Motor neuron (in vitro differentiated cells): ENCODE measurements at regions not wholly inside any gene's neighbourhood (a gene's known extent, or its start where the extent isn't known, plus 50 kb on each side); places are given as distances from the start of the nearest gene placed in this dataset.
A peak's percentile ranks its signal among the peaks of the same experiment; 100 is the strongest.

Source experiments
- ATAC-seq, 8 experiments: fragments of 200-7000 bp; cut with Tn5 transposase; replicated peaks in 6 of 8; 2 replicates each; pipeline ENCODE4 v1.8.0; 2021; ENCODE audit warnings: mild to moderate bottlenecking in 8 of 8, moderate library complexity in 8 of 8
- H3K27ac ChIP-seq, 2 donors: fragments of 250-450 bp; sonication (Bioruptor Pico); 2 replicates each; pipeline ENCODE4 v1.9.0; 2021; ENCODE audit warnings: antibody characterized with exemption in 2 of 2, mild to moderate bottlenecking in 2 of 2, moderate library complexity in 1 of 2
- H3K4me1 ChIP-seq, 2 donors: fragments of 250-450 bp; sonication (Bioruptor Pico); replicated peaks in 1 of 2; 2 replicates each; pipeline ENCODE4 v1.6.1; 2021; ENCODE audit warnings: antibody characterized with exemption in 2 of 2, mild to moderate bottlenecking in 2 of 2, moderate library complexity in 1 of 2
- H3K4me3 ChIP-seq, 5 donors: fragments of 250-450 bp; sonication (Bioruptor Pico); 2 replicates each; pipeline ENCODE4 v1.9.0; 2021; ENCODE audit warnings: antibody characterized with exemption in 5 of 5, mild to moderate bottlenecking in 5 of 5, moderate library complexity in 4 of 5
- WGBS, 10 experiments: fragments of 450-650 bp; shearing (Covaris generic); methylation state at CpG; one replicate each; pipeline ENCODE4 v1.0.0; 2022; 5-methylcytosine and 5-hydroxymethylcytosine counted together
- in situ Hi-C, 9 experiments: fragments of 400-800 bp; cut with MboI; loops; one replicate each; pipeline ENCODE4 v1.15.0; 2021; ENCODE audit warnings: low sequenced_read_pairs in 9 of 9, low pct_unique_long_range_greater_than_20kb in 2 of 9; ENCODE audit not compliant: unreplicated experiment in 9 of 9

- H3K4me1 ChIP-seq = peaks cover 25 to 28% of the 10 kb centered on the region in 2 donors
- H3K4me3 ChIP-seq = no peak overlapping the region
- 0 to 17% (median 0%) methylated on average over 1 of the region's 1 CpG; no CpG with 5 or more reads in 2 of the 10 experiments for WGBS, 10 experiments
- peak in 5 of 8 experiments; percentile 87 to 93 (median 90) for ATAC-seq
- H3K27ac ChIP-seq = peak overlapping the region in 1 of 2 donors; percentile 63
- in situ Hi-C loops = no loop called here
These were observed 192.9 kb downstream of the NUAK1 start for GRCh38 chr12:105945880-105946279.

- 60 to 100% (median 100%) methylated on average over 1 of the region's 2 CpGs; no CpG with 5 or more reads in 7 of the 10 experiments for WGBS, 10 experiments
- peak in 4 of 8 experiments; percentile 53 to 76 (median 70) for ATAC-seq
- peaks cover 26 to 34% of the 10 kb centered on the region in 2 donors for H3K4me1 ChIP-seq
- peak overlapping the region; percentile 60 to 63 for H3K27ac ChIP-seq
- in situ Hi-C loops = no loop called here
- H3K4me3 ChIP-seq = no peak overlapping the region
These were observed 192.3 kb downstream of the NUAK1 start for GRCh38 chr12:105946493-105946901.

GRCh38 chr12:105947906-105948305, 190.8 kb downstream of the NUAK1 start:
- in situ Hi-C loops = no loop called here
- Histone ChIP-seq H3K4me3 (no peak overlapping the region), H3K4me1 (peaks cover 26 to 40% of the 10 kb centered on the region in 2 donors), H3K27ac (no peak overlapping the region)
- 71 to 100% (median 100%) methylated on average over 1 to 5 of the region's 5 CpGs; no CpG with 5 or more reads in 3 of the 10 experiments for WGBS, 10 experiments
- ATAC-seq = no peak

- WGBS, 10 experiments = 5 to 100% (median 92%) methylated on average over 1 to 4 of the region's 4 CpGs; no CpG with 5 or more reads in 1 of the 10 experiments
- H3K27ac ChIP-seq = no peak overlapping the region
- ATAC-seq = no peak
- in situ Hi-C loops = no loop called here
- H3K4me1 ChIP-seq = peaks cover 26 to 40% of the 10 kb centered on the region in 2 donors
- H3K4me3 ChIP-seq = no peak overlapping the region
These were observed 190.4 kb downstream of the NUAK1 start for GRCh38 chr12:105948331-105948730.

- no peak for ATAC-seq
- Histone ChIP-seq H3K27ac (no peak overlapping the region), H3K4me3 (no peak overlapping the region), H3K4me1 (peaks cover 26 to 40% of the 10 kb centered on the region in 2 donors)
- in situ Hi-C loops = no loop called here
These were observed 189.4 kb downstream of the NUAK1 start for GRCh38 chr12:105949391-105949790.

- Histone ChIP-seq H3K27ac (no peak overlapping the region), H3K4me1 (peaks cover 16 to 36% of the 10 kb centered on the region in 2 donors), H3K4me3 (no peak overlapping the region)
- ATAC-seq = no peak
- WGBS, 10 experiments = 0 to 100% (median 33%) methylated on average over 1 to 2 of the region's 2 CpGs; no CpG with 5 or more reads in 5 of the 10 experiments
- in situ Hi-C loops = no loop called here
These were observed 187.0 kb downstream of the NUAK1 start for GRCh38 chr12:105951732-105952131.

GRCh38 chr12:105954951-105955931, 183.5 kb downstream of the NUAK1 start:
- no peak overlapping the region for H3K27ac ChIP-seq
- in situ Hi-C loops = no loop called here
- no peak for ATAC-seq
- peaks cover 10 to 27% of the 10 kb centered on the region in 2 donors for H3K4me1 ChIP-seq
- no peak overlapping the region for H3K4me3 ChIP-seq
- 64 to 100% (median 100%) methylated on average over 1 to 6 of the region's 7 CpGs; no CpG with 5 or more reads in 1 of the 10 experiments for WGBS, 10 experiments

GRCh38 chr12:105955976-105956375, 182.8 kb downstream of the NUAK1 start:
- WGBS, 10 experiments = 17 to 100% (median 63%) methylated on average over 1 to 2 of the region's 2 CpGs; no CpG with 5 or more reads in 1 of the 10 experiments
- in situ Hi-C loops = no loop called here
- H3K27ac ChIP-seq = no peak overlapping the region
- no peak overlapping the region for H3K4me3 ChIP-seq
- H3K4me1 ChIP-seq = peaks cover 2 to 19% of the 10 kb centered on the region in 2 donors
- ATAC-seq = no peak

GRCh38 chr12:105956662-105957457, 181.9 kb downstream of the NUAK1 start:
- Histone ChIP-seq H3K27ac (no peak overlapping the region), H3K4me1 (peaks cover 2 to 10% of the 10 kb centered on the region in 2 donors), H3K4me3 (no peak overlapping the region)
- 20 to 84% (median 73%) methylated on average over 1 to 2 of the region's 2 CpGs; no CpG with 5 or more reads in 5 of the 10 experiments for WGBS, 10 experiments
- in situ Hi-C loops = no loop called here
- ATAC-seq = no peak

GRCh38 chr12:105960319-105961083, 178.3 kb downstream of the NUAK1 start:
- in situ Hi-C loops = no loop called here
- Histone ChIP-seq H3K4me3 (no peak overlapping the region), H3K27ac (no peak overlapping the region), H3K4me1 (peaks cover 2 to 8% of the 10 kb centered on the region in 2 donors)
- 55 to 100% (median 88%) methylated on average over 1 to 3 of the region's 3 CpGs; no CpG with 5 or more reads in 3 of the 10 experiments for WGBS, 10 experiments
- peak in 1 of 8 experiments; percentile 67 for ATAC-seq

- WGBS, 10 experiments = 75 to 100% (median 100%) methylated on average over 1 of the region's 1 CpG; no CpG with 5 or more reads in 3 of the 10 experiments
- ATAC-seq = no peak
- in situ Hi-C loops = no loop called here
- H3K27ac ChIP-seq = no peak overlapping the region
- no peaks in the 10 kb centered on the region for H3K4me1 ChIP-seq
- no peak overlapping the region for H3K4me3 ChIP-seq
These were observed 176.7 kb downstream of the NUAK1 start for GRCh38 chr12:105961821-105962671.
